SK-N-SH treated with all-trans-retinoic acid at 6 μM for 48 hours (cell line): ENCODE measurements at regions not wholly inside any gene's neighbourhood (a gene's known extent, or its start where the extent isn't known, plus 50 kb on each side); places are given as distances from the start of the nearest gene placed in this dataset.

Source experiments
- ATAC-seq: fragments of 200-7000 bp; cut with Tn5 transposase; 3 replicates; pipeline ENCODE4 v1.9.1; 2020; ENCODE audit warnings: mild to moderate bottlenecking, moderate library complexity
- ARNTL ChIP-seq: fragments of 450-650 bp; formaldehyde crosslinking; IDR thresholded peaks from 2 replicates; pipeline ENCODE4 v1.5.0; 2020; ENCODE audit warnings: low read depth, mild to moderate bottlenecking, moderate library complexity, borderline replicate concordance
- BACH2 ChIP-seq: fragments of 250-450 bp; sonication (Bioruptor Pico); IDR thresholded peaks from 2 replicates; pipeline ENCODE4 v1.9.0; 2021; ENCODE audit warnings: mild to moderate bottlenecking, borderline replicate concordance
- CREB5 ChIP-seq: fragments of 250-450 bp; sonication (Bioruptor Pico); IDR thresholded peaks from 2 replicates; pipeline ENCODE4 v1.5.1; 2020; ENCODE audit warnings: low read depth, mild to moderate bottlenecking, moderate library complexity
- ESRRG ChIP-seq: fragments of 250-450 bp; sonication (Bioruptor Pico); IDR thresholded peaks from 2 replicates; pipeline ENCODE4 v1.6.1; 2021; ENCODE audit warnings: mild to moderate bottlenecking
- GLIS3 ChIP-seq: fragments of 250-450 bp; sonication (Bioruptor Pico); IDR thresholded peaks from 2 replicates; pipeline ENCODE4 v1.5.0; 2020; ENCODE audit warnings: mild to moderate bottlenecking, moderate library complexity
- ISL1 ChIP-seq: fragments of 250-450 bp; sonication (Bioruptor Pico); IDR thresholded peaks from 2 replicates; pipeline ENCODE4 v2.1.2; 2022; ENCODE audit warnings: mild to moderate bottlenecking, moderate library complexity
- OSR1 ChIP-seq: fragments of 250-450 bp; sonication (Bioruptor Pico); IDR thresholded peaks from 2 replicates; pipeline ENCODE4 v1.8.0; 2022; ENCODE audit warnings: moderate library complexity, mild to moderate bottlenecking, inconsistent platforms
- POU6F1 ChIP-seq: fragments of 250-450 bp; sonication (Bioruptor Pico); IDR thresholded peaks from 2 replicates; pipeline ENCODE4 v1.8.0; 2021; ENCODE audit warnings: low read depth, mild to moderate bottlenecking, moderate library complexity, borderline replicate concordance
- RARB ChIP-seq: fragments of 250-450 bp; sonication (Bioruptor Pico); IDR thresholded peaks from 2 replicates; pipeline ENCODE4 v1.8.0; 2021; ENCODE audit warnings: mild to moderate bottlenecking, moderate library complexity
- SNAI2 ChIP-seq: fragments of 250-450 bp; sonication (Bioruptor Pico); IDR thresholded peaks from 2 replicates; pipeline ENCODE4 v1.5.0; 2020; ENCODE audit warnings: mild to moderate bottlenecking, moderate library complexity
- TCF4 ChIP-seq: fragments of 250-450 bp; sonication (Bioruptor Pico); IDR thresholded peaks from 2 replicates; pipeline ENCODE4 v1.8.0; 2021; ENCODE audit warnings: mild to moderate bottlenecking, moderate library complexity, borderline replicate concordance
- TOX ChIP-seq: fragments of 250-450 bp; sonication (Bioruptor Pico); IDR thresholded peaks from 2 replicates; pipeline ENCODE4 v1.8.0; 2021; ENCODE audit warnings: mild to moderate bottlenecking, moderate library complexity, borderline replicate concordance
- TSHZ2 ChIP-seq: fragments of 250-450 bp; sonication (Bioruptor Pico); IDR thresholded peaks from 2 replicates; pipeline ENCODE4 v1.5.0; 2020; ENCODE audit warnings: mild to moderate bottlenecking, moderate library complexity
- ZC3H10 ChIP-seq: fragments of 250-450 bp; sonication (Bioruptor Pico); IDR thresholded peaks from 2 replicates; pipeline ENCODE4 v1.5.1; 2021; ENCODE audit warnings: mild to moderate bottlenecking, moderate library complexity
- ZFP3 ChIP-seq: fragments of 250-450 bp; sonication (Bioruptor Pico); IDR thresholded peaks from 2 replicates; pipeline ENCODE4 v1.5.0; 2020; ENCODE audit warnings: mild to moderate bottlenecking, moderate library complexity
- ZFP30 ChIP-seq: fragments of 450-650 bp; formaldehyde crosslinking; IDR thresholded peaks from 2 replicates; pipeline ENCODE4 v1.5.0; 2022; ENCODE audit warnings: mild to moderate bottlenecking, moderate library complexity
- ZNF565 ChIP-seq: fragments of 450-650 bp; formaldehyde crosslinking; conservative IDR thresholded peaks from 2 replicates; pipeline ENCODE4 v1.5.0; 2020; ENCODE audit warnings: low read depth, mild to moderate bottlenecking, moderate library complexity
- ZNF8 ChIP-seq: fragments of 450-650 bp; formaldehyde crosslinking; IDR thresholded peaks from 2 replicates; pipeline ENCODE4 v1.5.0; 2020; ENCODE audit warnings: mild to moderate bottlenecking, moderate library complexity
- TF ChIP-seq, protein P1 (sequence below): fragments of 250-450 bp; sonication (Bioruptor Pico); IDR thresholded peaks from 2 replicates; pipeline ENCODE4 v1.8.0; 2020; ENCODE audit warnings: mild to moderate bottlenecking, moderate library complexity, borderline replicate concordance
- TF ChIP-seq, protein P2 (sequence below): fragments of 250-450 bp; sonication (Bioruptor Pico); IDR thresholded peaks from 2 replicates; pipeline ENCODE4 v1.5.1; 2021; ENCODE audit warnings: mild to moderate bottlenecking, moderate library complexity

GRCh38 chr1:58885998-58886397 lies 102.2 kb upstream of the JUN start (continued):
- TF ChIP-seq CREB5 (CRISPR knock-in tag) (no peak), OSR1 (CRISPR knock-in tag) (no peak), RARB (CRISPR knock-in tag) (no peak), ZFP30 (CRISPR knock-in tag) (no peak), GLIS3 (no peak)

- no peak for ATAC-seq
- TF ChIP-seq, protein P1, sequence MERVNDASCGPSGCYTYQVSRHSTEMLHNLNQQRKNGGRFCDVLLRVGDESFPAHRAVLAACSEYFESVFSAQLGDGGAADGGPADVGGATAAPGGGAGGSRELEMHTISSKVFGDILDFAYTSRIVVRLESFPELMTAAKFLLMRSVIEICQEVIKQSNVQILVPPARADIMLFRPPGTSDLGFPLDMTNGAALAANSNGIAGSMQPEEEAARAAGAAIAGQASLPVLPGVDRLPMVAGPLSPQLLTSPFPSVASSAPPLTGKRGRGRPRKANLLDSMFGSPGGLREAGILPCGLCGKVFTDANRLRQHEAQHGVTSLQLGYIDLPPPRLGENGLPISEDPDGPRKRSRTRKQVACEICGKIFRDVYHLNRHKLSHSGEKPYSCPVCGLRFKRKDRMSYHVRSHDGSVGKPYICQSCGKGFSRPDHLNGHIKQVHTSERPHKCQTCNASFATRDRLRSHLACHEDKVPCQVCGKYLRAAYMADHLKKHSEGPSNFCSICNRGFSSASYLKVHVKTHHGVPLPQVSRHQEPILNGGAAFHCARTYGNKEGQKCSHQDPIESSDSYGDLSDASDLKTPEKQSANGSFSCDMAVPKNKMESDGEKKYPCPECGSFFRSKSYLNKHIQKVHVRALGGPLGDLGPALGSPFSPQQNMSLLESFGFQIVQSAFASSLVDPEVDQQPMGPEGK (CRISPR knock-in tag): no peak
- TF ChIP-seq GLIS3: no peak
- TF ChIP-seq ARNTL (CRISPR knock-in tag): no peak
Measured at GRCh38 chr1:58886611-58887010, 102.8 kb upstream of the JUN start.

- no peak for ATAC-seq
- TF ChIP-seq RARB (CRISPR knock-in tag) (no peak), OSR1 (CRISPR knock-in tag) (no peak), GLIS3 (no peak)
- TF ChIP-seq, protein P1 (CRISPR knock-in tag): no peak
Measured at GRCh38 chr1:58887059-58887458, 103.2 kb upstream of the JUN start.

DNA sequence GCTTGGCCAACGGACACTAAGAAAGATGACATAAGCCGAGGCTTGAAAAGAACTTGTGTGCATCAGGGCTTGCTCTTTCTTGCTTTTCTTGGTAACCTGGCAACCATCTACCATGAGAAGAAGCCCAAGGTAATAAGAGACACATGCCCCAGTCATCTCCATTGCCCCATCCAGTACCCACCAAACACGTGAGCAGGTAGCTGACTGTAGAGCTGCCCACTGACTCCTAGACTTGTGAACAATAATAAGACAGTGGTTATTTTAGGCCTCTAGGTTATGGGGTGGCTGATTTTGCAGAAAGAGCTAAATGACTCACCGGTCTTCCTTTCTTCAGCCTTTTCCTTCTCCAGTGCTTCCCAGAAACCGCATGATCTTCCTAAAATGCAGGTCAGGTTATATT lies 105.0 kb upstream of the JUN start:
- no peak for ATAC-seq
- TF ChIP-seq ISL1 (no peak), BACH2 (CRISPR knock-in tag) (no peak), ZFP30 (CRISPR knock-in tag) (no peak), ZNF8 (CRISPR knock-in tag) (no peak), POU6F1 (no peak), TOX (CRISPR knock-in tag) (no peak), RARB (CRISPR knock-in tag) (no peak), ZFP3 (CRISPR knock-in tag) (no peak), ARNTL (CRISPR knock-in tag) (no peak), TCF4 (CRISPR knock-in tag) (no peak), CREB5 (CRISPR knock-in tag) (no peak)

DNA sequence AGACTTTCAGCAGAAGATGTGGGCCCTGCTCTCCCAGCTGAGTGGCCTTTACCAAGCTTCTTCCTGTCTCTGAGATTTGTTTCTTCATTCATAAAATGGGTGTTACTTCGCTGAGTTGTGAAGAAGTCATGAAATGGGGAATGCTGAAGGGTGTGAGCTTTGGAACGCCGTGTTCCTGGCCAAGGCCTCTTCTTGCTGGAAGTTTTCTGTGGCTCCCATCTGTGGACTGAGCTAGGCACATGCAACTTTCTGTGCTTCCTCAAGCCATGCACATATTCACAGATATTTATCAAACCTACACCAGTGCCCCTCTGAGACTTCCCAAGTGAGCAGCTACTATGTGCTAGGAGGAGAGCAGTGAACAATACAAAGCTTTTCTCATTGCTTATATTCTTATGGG lies 106.3 kb upstream of the JUN start:
- ATAC-seq: no peak
- TF ChIP-seq RARB (CRISPR knock-in tag) (no peak), GLIS3 (no peak), ZC3H10 (CRISPR knock-in tag) (no peak), ZFP3 (CRISPR knock-in tag) (no peak), ISL1 (no peak), BACH2 (CRISPR knock-in tag) (no peak), SNAI2 (CRISPR knock-in tag) (no peak), ZFP30 (CRISPR knock-in tag) (no peak), ZNF565 (CRISPR knock-in tag) (no peak), ESRRG (CRISPR knock-in tag) (no peak), TSHZ2 (CRISPR knock-in tag) (no peak), TOX (CRISPR knock-in tag) (no peak), CREB5 (CRISPR knock-in tag) (no peak), ZNF8 (CRISPR knock-in tag) (no peak)
- TF ChIP-seq, protein P2, sequence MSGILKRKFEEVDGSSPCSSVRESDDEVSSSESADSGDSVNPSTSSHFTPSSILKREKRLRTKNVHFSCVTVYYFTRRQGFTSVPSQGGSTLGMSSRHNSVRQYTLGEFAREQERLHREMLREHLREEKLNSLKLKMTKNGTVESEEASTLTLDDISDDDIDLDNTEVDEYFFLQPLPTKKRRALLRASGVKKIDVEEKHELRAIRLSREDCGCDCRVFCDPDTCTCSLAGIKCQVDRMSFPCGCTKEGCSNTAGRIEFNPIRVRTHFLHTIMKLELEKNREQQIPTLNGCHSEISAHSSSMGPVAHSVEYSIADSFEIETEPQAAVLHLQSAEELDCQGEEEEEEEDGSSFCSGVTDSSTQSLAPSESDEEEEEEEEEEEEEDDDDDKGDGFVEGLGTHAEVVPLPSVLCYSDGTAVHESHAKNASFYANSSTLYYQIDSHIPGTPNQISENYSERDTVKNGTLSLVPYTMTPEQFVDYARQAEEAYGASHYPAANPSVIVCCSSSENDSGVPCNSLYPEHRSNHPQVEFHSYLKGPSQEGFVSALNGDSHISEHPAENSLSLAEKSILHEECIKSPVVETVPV (CRISPR knock-in tag): no peak
